Esophagus muscularis mucosa (tissue), 4 donors: ENCODE measurements at regions not wholly inside any gene's neighbourhood (a gene's known extent, or its start where the extent isn't known, plus 50 kb on each side); places are given as distances from the start of the nearest gene placed in this dataset.

Experiments used
- CTCF ChIP-seq, 3 experiments: fragments of 200-600 bp in 2 of 3; fragments of 450-650 bp in 1 of 3; sonication (generic) in 2 of 3; IDR thresholded peaks; one replicate each; pipeline ENCODE4 v1.5.1; 2017 to 2019; ENCODE audit warnings: antibody characterized with exemption in 3 of 3, mild to moderate bottlenecking in 2 of 3, moderate library complexity in 1 of 3
- EP300 ChIP-seq: sonication (generic); formaldehyde crosslinking; IDR thresholded peaks from one replicate; pipeline ENCODE4 v1.6.1; 2017; ENCODE audit warnings: antibody characterized with exemption
- POLR2A ChIP-seq: fragments of 450-650 bp; IDR thresholded peaks from one replicate; pipeline ENCODE4 v1.6.1; 2017; ENCODE audit warnings: antibody characterized with exemption, moderate library complexity, mild to moderate bottlenecking, low read depth
- POLR2AphosphoS5 ChIP-seq, 2 donors: sonication (generic); formaldehyde crosslinking; IDR thresholded peaks; one replicate each; pipeline ENCODE4 v1.6.1; 2017; ENCODE audit warnings: antibody characterized with exemption in 2 of 2

DNA sequence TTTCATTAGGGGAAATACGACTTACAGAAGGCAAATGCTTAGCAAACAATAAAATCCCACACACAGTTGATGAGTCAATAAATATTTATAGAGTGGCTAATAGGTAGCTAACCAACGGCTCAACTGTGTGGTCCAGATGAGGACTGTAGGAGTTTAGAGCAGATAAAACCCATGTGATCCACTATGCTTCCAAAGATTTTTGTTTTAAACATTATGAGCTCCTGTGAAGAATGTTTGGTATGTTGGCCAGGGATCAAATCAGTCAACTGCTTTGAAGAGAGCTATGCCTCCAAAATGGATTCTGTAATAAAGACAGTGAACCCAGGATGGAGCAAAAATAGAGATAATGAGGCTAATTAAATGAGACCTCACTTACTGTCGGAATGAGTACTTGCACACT, 72.3 kb upstream of the COL11A1 start:
- TF ChIP-seq CTCF (IDR thresholded peaks at IDR 0.05) (no peak), POLR2A (no peak), POLR2AphosphoS5 (IDR thresholded peaks at IDR 0.05) (no peak), EP300 (no peak)
